Epithelial cell of proximal tubule (primary cell): ENCODE measurements at regions not wholly inside any gene's neighbourhood (a gene's known extent, or its start where the extent isn't known, plus 50 kb on each side); places are given as distances from the start of the nearest gene placed in this dataset.

Experiments used
- DNase-seq: peaks from one replicate; pipeline ENCODE4 v3.0.0-alpha.2; 2011; ENCODE audit warnings: low read depth
- H3K4me3 ChIP-seq: 2 replicates; pipeline ENCODE4 v1.5.1; 2011; ENCODE audit warnings: low read depth, mild to moderate bottlenecking, low read length
- TF ChIP-seq, protein P1 (sequence below): conservative IDR thresholded peaks from 2 replicates; pipeline ENCODE4 v1.5.1; 2012; ENCODE audit warnings: low read depth, mild to moderate bottlenecking, low read length

DNA sequence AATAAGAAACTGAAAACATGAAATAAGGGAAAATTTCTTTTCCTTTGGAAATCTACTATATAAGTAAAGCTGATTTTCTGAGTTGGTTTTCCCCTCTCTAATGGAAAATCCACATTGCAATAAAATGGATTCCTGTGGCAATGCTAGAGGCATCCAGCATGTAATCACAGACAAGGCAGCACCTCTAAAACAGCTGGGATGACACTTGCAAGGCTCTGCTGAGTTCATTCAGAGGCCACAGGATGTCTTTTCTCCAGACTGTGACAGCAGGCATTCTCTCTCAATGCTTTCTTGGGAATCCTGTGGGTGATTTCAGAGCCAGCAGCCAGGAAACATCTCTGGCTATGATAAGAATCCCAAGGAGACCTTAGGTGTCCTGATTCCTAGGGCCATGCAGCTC is 201.3 kb upstream of the BLID start:
- TF ChIP-seq, protein P1, sequence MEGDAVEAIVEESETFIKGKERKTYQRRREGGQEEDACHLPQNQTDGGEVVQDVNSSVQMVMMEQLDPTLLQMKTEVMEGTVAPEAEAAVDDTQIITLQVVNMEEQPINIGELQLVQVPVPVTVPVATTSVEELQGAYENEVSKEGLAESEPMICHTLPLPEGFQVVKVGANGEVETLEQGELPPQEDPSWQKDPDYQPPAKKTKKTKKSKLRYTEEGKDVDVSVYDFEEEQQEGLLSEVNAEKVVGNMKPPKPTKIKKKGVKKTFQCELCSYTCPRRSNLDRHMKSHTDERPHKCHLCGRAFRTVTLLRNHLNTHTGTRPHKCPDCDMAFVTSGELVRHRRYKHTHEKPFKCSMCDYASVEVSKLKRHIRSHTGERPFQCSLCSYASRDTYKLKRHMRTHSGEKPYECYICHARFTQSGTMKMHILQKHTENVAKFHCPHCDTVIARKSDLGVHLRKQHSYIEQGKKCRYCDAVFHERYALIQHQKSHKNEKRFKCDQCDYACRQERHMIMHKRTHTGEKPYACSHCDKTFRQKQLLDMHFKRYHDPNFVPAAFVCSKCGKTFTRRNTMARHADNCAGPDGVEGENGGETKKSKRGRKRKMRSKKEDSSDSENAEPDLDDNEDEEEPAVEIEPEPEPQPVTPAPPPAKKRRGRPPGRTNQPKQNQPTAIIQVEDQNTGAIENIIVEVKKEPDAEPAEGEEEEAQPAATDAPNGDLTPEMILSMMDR: no peak
- H3K4me3 ChIP-seq: no peak overlapping the region
- no peak for DNase-seq

DNA sequence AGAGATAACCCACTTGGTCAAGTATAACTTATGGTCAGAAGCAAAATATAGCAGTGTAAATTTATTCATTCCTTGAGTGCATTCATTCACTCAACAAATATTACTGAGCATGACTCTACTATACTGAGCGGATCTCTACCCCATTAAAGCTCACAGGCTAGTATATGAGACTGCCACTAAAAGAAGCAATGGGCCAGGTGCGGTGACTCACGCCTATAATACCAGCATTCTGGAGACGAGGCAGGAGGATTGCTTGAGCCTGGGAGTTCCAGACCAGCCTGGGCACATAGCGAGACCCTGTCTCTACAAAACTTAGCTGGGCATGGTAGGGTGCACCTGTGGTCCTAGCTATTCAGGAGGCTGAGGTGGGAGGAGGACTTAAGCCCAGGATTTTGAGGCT is 197.6 kb upstream of the BLID start:
- no peak for DNase-seq
- H3K4me3 ChIP-seq: no peak overlapping the region

DNA sequence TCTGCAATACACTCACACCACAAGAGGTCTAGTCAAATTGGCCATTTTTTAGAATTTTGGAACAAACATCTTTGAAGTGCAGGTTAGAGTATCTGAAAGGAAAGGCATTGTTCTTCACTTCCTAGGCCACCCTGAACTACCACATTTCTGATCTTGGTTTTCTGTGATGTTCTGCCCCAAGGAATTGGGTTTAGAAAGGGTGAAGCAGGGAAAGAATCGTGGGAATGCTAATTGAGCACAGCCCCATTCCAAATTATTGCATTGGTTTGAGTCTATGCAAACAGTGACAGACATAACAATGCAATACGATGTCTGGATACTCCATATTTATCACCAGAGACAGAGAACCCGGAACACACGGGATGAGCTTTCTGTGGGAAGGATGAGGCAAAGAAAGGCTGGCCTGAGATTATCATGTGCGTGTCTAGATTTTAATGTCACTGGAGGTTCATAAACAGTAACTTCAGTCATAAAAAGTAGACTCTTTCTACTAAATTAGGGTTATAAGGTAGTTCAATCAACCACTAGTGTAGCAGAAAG is 195.3 kb upstream of the BLID start:
- TF ChIP-seq, protein P1: no peak
- no peak overlapping the region for H3K4me3 ChIP-seq
- DNase-seq: no peak

More for the DNA sequence above, 197.6 kb upstream of the BLID start:
- TF ChIP-seq, protein P1: no peak

DNA sequence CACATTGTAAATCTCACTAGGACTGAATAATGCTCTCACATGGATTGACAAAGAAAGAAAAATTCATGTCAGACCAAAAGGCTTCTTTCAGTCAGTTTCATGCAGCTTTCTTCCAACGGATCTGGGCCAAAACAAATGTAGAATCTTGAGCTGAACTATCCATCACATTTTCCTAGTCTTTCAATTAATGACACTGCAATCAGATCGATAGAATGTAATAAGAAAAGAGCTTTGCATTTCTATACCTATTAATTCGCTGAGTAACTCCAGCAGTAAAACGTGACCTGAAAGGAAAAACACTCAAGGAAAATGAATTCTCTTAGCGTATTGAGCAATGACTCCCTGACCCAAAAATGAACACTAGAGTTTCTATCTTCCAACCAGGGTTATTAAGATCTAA is 194.8 kb upstream of the BLID start:
- TF ChIP-seq, protein P1: no peak
- no peak for DNase-seq
- no peak overlapping the region for H3K4me3 ChIP-seq

DNA sequence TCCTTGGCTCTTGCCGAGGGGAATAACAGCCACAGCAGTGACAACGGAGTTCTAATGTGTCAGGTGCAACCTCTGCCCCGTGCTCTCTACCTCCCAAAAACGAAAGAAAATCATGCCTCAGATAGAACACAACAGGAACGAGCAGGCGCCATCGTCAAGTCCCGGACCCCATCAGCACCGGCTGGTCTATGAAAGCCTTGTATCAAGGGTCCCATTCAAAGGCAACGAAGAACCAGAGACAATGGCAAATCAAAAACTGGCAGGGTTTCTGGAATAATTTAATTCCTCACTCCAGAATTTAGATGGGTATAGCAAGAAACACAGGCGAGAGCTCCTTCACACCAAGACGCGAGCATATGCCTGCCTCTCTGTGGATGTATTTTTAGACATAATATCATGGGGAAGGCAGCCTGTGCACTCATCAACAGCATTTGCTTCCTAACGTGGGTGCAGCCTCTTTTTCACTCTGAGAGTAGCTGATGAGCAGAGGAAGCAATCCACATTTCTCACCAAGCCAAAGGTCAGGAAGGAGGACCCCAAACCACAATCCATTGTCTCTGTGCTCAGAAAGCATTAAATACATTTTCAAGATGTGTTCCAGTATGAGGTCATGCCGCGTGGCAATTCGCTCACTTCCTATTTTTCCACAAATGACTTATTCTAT is 193.4 kb upstream of the BLID start:
- no peak for DNase-seq
- H3K4me3 ChIP-seq: peak overlapping the region; percentile 7
- TF ChIP-seq, protein P1: no peak

DNA sequence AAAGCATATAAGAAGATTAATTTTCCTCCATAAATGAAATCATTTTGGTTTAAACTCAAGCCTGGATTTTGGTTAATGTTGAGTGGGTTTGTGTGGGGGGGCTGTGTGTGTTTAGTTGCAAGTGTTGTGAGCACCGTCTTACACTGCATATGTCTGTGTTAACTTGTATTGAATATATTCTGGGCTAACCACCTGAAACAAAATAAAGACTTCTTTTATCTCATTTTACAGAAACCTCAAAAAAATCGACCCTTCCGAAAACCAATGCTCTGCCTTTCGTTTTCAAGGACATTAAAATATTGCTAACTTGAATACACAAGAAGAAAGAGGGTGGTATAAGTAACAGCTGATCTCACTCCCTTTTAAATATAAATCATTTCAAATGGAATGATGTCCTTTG is 192.2 kb upstream of the BLID start:
- no peak overlapping the region for H3K4me3 ChIP-seq
- TF ChIP-seq, protein P1: no peak
- no peak for DNase-seq

DNA sequence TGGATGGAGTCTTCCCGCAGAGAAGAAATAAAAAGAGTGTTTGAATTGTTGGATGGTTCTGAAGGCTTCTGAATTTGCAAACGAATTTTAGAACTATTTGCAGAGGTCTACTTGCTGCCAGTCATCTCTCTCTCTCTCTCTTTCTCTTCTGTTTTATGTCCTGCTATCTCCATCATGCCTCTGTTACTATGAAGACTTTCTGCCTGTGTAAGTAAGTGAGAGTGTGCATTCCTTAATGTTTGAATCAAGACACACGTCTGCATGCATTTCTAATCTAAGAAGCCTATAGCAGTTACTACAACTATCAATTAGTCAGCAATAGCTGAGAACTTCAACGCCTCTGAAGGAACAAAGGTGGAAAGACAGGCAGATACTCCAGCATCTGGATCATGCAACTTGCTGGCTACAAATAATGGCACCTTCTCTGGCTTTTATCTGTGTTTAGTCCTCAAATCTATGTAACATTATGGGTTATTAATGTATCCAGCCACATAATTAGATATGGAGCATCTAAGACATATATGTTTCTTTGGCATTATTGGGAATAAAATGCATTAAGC is 191.5 kb upstream of the BLID start:
- TF ChIP-seq, protein P1: no peak

More for the DNA sequence above, 191.5 kb upstream of the BLID start:
- DNase-seq: no peak
- H3K4me3 ChIP-seq: no peak overlapping the region
